ENCODE measurements at regions not wholly inside any gene's neighbourhood (a gene's known extent, or its start where the extent isn't known, plus 50 kb on each side); places are given as distances from the start of the nearest gene placed in this dataset.
"Not testable (repeated sequence)": the region's sequence is repeated elsewhere in the genome, so short reads cannot be mapped to it uniquely, and the experiment has no call there.

GRCh38 chr15:92827991-92828390 lies 72.1 kb upstream of the CHD2 start:
- DNase-seq: not testable (repeated sequence)

- DNase-seq: no peak
Measured at GRCh38 chr15:92829875-92830274, 70.2 kb upstream of the CHD2 start.

GRCh38 chr15:92831336-92831654 lies 68.8 kb upstream of the CHD2 start:
- no peak for DNase-seq

- DNase-seq: peak; percentile 87 to 89
Measured at GRCh38 chr15:92831655-92832328, 68.3 kb upstream of the CHD2 start.

GRCh38 chr15:92833106-92833433 lies 67.1 kb upstream of the CHD2 start:
- DNase-seq: no peak

GRCh38 chr15:92833493-92834271 lies 66.4 kb upstream of the CHD2 start:
- no peak for DNase-seq

- DNase-seq: peak in 1 of 2 experiments; percentile 33
Measured at GRCh38 chr15:92839696-92840095, 60.4 kb upstream of the CHD2 start.

- DNase-seq: no peak
Measured at GRCh38 chr15:92840149-92840548, 60.0 kb upstream of the CHD2 start.

GRCh38 chr15:92843326-92843725 lies 56.8 kb upstream of the CHD2 start:
- no peak for DNase-seq

GRCh38 chr15:92843814-92844213 lies 56.3 kb upstream of the CHD2 start:
- peak; percentile 26 to 31 for DNase-seq

GRCh38 chr15:92845126-92845508 lies 55.0 kb upstream of the CHD2 start:
- no peak for DNase-seq

GRCh38 chr15:92846741-92847140 lies 53.4 kb upstream of the CHD2 start:
- no peak for DNase-seq

- DNase-seq: no peak
Measured at GRCh38 chr15:92847841-92848240, 52.3 kb upstream of the CHD2 start.

- DNase-seq: no peak
Measured at GRCh38 chr15:92848464-92848851, 51.7 kb upstream of the CHD2 start.

GRCh38 chr15:92848852-92849598 lies 51.1 kb upstream of the CHD2 start:
- peak; percentile 25 to 32 for DNase-seq

- peak; percentile 33 to 42 for DNase-seq
Measured at GRCh38 chr15:92850218-92850617, 49.9 kb upstream of the CHD2 start.
